ENCODE measurements at regions not wholly inside any gene's neighbourhood (a gene's known extent, or its start where the extent isn't known, plus 50 kb on each side); places are given as distances from the start of the nearest gene placed in this dataset.

- TF ChIP-seq USF2 (CRISPR knock-in tag; IDR thresholded peaks at IDR 0.05) = no peak
- TF ChIP-seq TCF7 (CRISPR knock-in tag; IDR thresholded peaks at IDR 0.05; ENCODE audit: low read depth) = no peak
- no peak for TF ChIP-seq CTCF (IDR thresholded peaks at IDR 0.05)
- TF ChIP-seq CBFB (CRISPR knock-in tag; IDR thresholded peaks at IDR 0.05; ENCODE audit: low read depth) = no peak
- TF ChIP-seq ETV6 (CRISPR knock-in tag; IDR thresholded peaks at IDR 0.05) = no peak
- TF ChIP-seq ATF1 (CRISPR knock-in tag; IDR thresholded peaks at IDR 0.05) = no peak
- no peak for TF ChIP-seq ATF2 (CRISPR knock-in tag; IDR thresholded peaks at IDR 0.05; ENCODE audit: borderline replicate concordance, low read depth)
- TF ChIP-seq ATF3 (CRISPR knock-in tag; conservative IDR thresholded peaks at IDR 0.05) = no peak
- TF ChIP-seq TP53 (CRISPR knock-in tag; IDR thresholded peaks at IDR 0.05) = no peak
- no peak for TF ChIP-seq NFYB (CRISPR knock-in tag; conservative IDR thresholded peaks at IDR 0.05; ENCODE audit: low read depth)
- TF ChIP-seq PREB (CRISPR knock-in tag; IDR thresholded peaks at IDR 0.05; ENCODE audit: borderline replicate concordance) = no peak
- no peak for TF ChIP-seq ZNF121 (CRISPR knock-in tag; IDR thresholded peaks at IDR 0.05)
- TF ChIP-seq GABPB1 (CRISPR knock-in tag; IDR thresholded peaks at IDR 0.05) = no peak
- TF ChIP-seq ARID4B (CRISPR knock-in tag; IDR thresholded peaks at IDR 0.05; ENCODE audit: borderline replicate concordance) = no peak
These were observed 52.7 kb upstream of the IL6ST start for GRCh38 chr5:56047448-56047847.

Data from WTC11 (cell line).